Natural killer cell treated with Interleukin-12 subunit alpha and Interleukin-12 subunit beta and Interleukin-15 and Interleukin-18, amount 100 ng/mL, for 72 hours (primary cell): ENCODE measurements at regions not wholly inside any gene's neighbourhood (a gene's known extent, or its start where the extent isn't known, plus 50 kb on each side); places are given as distances from the start of the nearest gene placed in this dataset.
"Not testable (repeated sequence)": the region's sequence is repeated elsewhere in the genome, so short reads cannot be mapped to it uniquely, and the experiment has no call there.

Experiments used
- ATAC-seq, 2 donors: fragments of 150-1000 bp; cut with Tn5 transposase in 1 of 2; sonication (Bioruptor Pico), chemical (Tn5 transposase) in 1 of 2; 2 replicates each; pipeline ENCODE4 v1.10.0; 2021
- DNase-seq: peaks from one replicate; pipeline ENCODE4 v3.0.0; 2022; ENCODE audit warnings: low spot score
- H3K27ac Mint-ChIP-seq, 2 donors: 1 replicate in 1 of 2; 2 replicates in 1 of 2; pipeline ENCODE4 v1.8.0; 2022; ENCODE audit warnings: mixed read lengths in 2 of 2, mild to moderate bottlenecking in 1 of 2, moderate library complexity in 1 of 2
- H3K27me3 Mint-ChIP-seq, 2 donors: 1 replicate in 1 of 2; 2 replicates in 1 of 2; pipeline ENCODE4 v1.8.0; 2022; ENCODE audit warnings: mixed read lengths in 2 of 2
- H3K36me3 Mint-ChIP-seq: one replicate; pipeline ENCODE4 v1.8.0; 2022; ENCODE audit warnings: mixed read lengths
- H3K4me1 Mint-ChIP-seq, 2 donors: 1 replicate in 1 of 2; 2 replicates in 1 of 2; pipeline ENCODE4 v1.8.0; 2022; ENCODE audit warnings: low read depth in 2 of 2, mixed read lengths in 2 of 2, mild to moderate bottlenecking in 1 of 2
- H3K4me3 Mint-ChIP-seq: one replicate; pipeline ENCODE4 v1.8.0; 2022; ENCODE audit warnings: mixed read lengths
- H3K9me3 Mint-ChIP-seq: 2 replicates; pipeline ENCODE4 v1.8.0; 2022; ENCODE audit warnings: mixed read lengths

DNA sequence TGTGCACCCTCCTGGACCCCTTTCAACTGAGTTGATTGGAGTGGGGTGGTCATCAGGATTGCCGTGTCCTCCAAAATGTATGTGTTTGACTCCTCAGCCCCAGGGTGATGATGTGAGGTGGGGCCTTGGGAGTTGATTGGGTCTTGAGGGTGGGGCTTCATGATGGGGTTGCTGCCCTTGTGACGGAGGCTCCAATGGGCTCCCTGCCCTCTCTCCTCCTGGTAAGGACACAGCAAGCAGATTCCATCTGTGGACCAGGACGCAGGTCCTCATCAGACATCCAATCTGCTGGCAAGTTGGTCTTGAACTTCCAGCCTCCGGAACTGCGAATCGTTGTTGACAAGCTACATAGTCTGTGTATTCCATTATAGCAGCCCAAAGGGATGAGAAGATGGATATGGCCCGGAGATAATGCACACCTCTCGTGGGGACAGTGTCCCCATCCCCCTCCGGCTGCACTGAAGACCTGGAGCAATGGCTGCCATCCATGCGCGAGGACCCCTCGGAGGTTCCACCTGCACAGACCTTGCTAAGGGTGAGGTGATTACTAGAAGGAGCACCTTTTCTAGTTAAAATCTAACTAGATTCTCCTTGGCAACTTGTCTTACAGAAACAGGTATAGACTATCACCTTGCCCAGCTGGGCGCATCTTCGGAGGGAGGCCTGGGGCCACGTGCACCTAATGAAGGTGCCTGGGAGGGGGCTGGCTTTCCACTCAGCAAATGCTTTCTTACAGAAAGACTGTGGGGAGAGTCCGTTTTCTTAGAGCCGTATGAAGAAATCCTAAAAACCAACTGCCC lies 75.7 kb upstream of the IRX4 start:
- no peak overlapping the region for H3K27ac Mint-ChIP-seq
- ATAC-seq (no peak), DNase-seq (no peak)
- H3K27me3 Mint-ChIP-seq = peaks cover 3 to 13% of the 10 kb centered on the region in 2 donors
- H3K4me1 Mint-ChIP-seq = peaks cover 2 to 14% of the 10 kb centered on the region in 2 donors
- no peak overlapping the region for H3K4me3 Mint-ChIP-seq
- no peaks in the 10 kb centered on the region for H3K36me3 Mint-ChIP-seq
- H3K9me3 Mint-ChIP-seq = no peaks in the 10 kb centered on the region

DNA sequence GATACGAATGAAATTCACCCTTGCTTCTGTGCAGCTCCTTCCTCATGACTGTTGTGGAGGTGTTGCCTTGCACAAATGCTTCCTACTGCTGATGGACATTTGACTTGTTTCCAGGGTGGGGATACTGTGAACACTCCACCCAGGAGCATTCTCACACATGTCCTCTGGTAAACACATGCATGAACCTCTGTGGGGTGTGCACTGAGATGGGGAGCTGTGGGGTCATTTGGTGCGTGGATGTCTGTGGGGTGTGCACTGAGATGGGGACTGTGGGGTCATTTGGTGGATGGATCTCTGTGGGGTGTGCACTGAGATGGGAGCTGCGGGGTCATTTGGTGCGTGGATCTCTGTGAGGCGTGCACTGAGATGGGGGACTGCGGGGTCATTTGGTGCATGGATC lies 72.9 kb upstream of the IRX4 start:
- Mint-ChIP-seq H3K27me3 (peaks cover 15 to 16% of the 10 kb centered on the region in 2 donors), H3K36me3 (no peaks in the 10 kb centered on the region), H3K4me3 (no peak overlapping the region), H3K4me1 (no peaks in the 10 kb centered on the region), H3K27ac (no peak overlapping the region), H3K9me3 (no peaks in the 10 kb centered on the region)
- DNase-seq (no peak), ATAC-seq (no peak)

DNA sequence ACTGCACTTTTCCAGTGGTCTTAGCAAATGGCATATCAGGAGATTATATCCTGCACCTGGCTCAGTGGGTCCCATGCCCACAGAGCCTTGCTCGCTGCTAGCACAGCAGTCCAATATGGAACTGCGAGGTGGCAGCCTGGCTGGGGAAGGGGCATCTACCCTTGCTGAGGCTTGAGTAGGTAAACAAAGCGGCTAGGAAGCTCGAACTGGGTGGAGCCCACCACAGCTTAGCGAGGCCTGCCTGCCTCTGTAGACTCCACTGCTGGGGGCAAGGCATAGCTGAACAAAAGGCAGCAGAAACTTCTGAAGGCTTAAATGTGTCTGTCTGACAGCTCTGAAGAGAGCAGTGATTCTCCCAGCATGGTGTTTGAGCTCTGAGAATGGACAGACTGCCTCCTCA lies 71.0 kb upstream of the IRX4 start:
- not testable (repeated sequence) for H3K9me3 Mint-ChIP-seq, H3K4me3 Mint-ChIP-seq, ATAC-seq, H3K27ac Mint-ChIP-seq, H3K36me3 Mint-ChIP-seq, DNase-seq, H3K4me1 Mint-ChIP-seq
- peaks cover 15 to 16% of the 10 kb centered on the region in 2 donors for H3K27me3 Mint-ChIP-seq

DNA sequence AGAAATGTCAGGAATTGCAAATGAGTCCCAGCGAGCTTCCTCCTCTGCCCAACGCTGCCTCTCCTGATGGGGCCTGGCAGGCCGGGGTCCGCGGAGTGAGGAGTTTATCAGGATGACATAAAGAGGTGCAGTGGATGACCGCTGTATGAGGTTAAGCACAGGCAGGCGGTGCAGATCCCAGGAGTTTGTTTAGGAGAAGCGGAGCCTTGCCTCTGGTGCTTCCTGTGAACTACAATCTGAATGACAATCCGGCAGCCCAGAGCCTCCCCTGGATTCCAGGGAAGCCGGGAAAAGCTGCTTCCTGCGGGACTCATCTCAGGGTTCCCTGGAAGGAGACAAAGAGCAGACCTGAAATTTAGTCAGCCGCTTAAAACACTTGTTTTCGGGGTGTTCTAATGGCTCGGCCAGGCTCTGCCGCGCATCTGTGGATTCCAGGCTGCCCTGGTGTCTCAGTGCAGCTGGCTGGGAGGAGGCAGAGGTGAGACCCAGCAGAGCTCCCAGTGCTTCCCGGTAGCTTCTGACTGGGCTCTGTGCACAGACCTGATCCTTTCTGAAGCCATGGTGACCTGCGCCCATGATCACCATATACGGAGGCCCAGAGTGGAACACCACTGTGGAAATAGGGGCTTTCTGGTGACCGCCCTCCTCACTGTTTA lies 69.8 kb upstream of the IRX4 start:
- no peak for DNase-seq
- H3K27me3 Mint-ChIP-seq = peaks cover 15 to 16% of the 10 kb centered on the region in 2 donors

DNA sequence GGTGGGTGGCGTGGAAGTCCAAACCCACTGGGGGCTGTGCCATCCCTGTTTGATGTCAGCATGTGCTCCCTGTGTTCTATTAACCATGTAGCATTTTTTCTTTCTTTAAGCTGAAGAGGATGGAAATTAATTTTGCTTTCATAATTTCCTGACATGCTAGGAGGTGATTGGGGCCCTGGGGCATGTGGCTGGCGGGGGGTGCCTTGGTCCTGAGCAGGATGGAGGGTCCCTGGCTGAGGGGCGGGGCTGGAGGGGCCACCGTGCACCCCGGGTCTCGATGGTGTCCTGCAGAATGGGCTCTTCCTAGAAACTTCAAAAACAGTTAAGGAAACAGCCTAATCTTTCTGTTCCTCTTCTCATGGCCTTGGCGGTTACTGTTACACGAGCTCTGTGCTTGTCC lies 69.3 kb upstream of the IRX4 start:
- no peak overlapping the region for H3K27ac Mint-ChIP-seq
- peaks cover 16 to 20% of the 10 kb centered on the region in 2 donors for H3K27me3 Mint-ChIP-seq
- no peaks in the 10 kb centered on the region for H3K4me1 Mint-ChIP-seq
- DNase-seq (no peak), ATAC-seq (no peak)
- H3K36me3 Mint-ChIP-seq = no peaks in the 10 kb centered on the region
- no peak overlapping the region for H3K4me3 Mint-ChIP-seq
- no peaks in the 10 kb centered on the region for H3K9me3 Mint-ChIP-seq

More for the DNA sequence above, 69.8 kb upstream of the IRX4 start:
- Mint-ChIP-seq H3K36me3 (no peaks in the 10 kb centered on the region), H3K27ac (no peak overlapping the region), H3K4me3 (no peak overlapping the region), H3K4me1 (no peaks in the 10 kb centered on the region), H3K9me3 (no peaks in the 10 kb centered on the region)
- no peak for ATAC-seq

DNA sequence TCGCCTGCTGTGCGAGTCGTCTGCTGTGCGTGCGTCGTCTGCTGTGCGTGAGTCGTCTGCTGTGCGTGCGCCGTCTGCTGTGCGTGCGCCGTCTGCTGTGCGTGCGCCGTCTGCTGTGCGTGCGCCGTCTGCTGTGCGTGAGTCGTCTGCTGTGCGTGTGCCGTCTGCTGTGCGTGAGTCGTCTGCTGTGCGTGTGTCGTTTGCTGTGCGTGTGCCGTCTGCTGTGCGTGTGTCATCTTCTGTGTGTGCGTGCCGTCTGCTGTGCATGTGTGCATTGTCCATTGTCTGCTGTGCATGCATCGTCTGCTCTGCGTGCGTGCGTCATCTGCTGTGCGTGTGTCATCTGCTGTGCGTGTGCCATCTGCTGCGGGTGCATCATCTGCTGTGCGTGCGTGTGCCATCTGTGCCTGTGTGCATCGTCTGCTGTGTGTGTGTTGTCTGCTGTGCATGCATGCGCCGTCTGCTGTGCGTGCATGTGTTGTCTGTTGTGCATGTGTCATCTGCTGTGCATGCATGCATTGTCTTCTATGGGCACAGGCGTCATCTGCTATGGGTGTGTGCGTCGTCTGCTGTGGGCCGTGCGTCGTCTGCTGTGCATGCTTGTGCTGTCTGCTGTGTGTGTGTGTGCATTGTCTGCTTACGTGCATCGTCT lies 68.6 kb upstream of the IRX4 start:
- Mint-ChIP-seq H3K27ac (no peak overlapping the region), H3K27me3 (peaks cover 16 to 24% of the 10 kb centered on the region in 2 donors), H3K36me3 (no peaks in the 10 kb centered on the region), H3K4me1 (no peaks in the 10 kb centered on the region), H3K4me3 (no peak overlapping the region), H3K9me3 (no peaks in the 10 kb centered on the region)
- DNase-seq (no peak), ATAC-seq (no peak)

DNA sequence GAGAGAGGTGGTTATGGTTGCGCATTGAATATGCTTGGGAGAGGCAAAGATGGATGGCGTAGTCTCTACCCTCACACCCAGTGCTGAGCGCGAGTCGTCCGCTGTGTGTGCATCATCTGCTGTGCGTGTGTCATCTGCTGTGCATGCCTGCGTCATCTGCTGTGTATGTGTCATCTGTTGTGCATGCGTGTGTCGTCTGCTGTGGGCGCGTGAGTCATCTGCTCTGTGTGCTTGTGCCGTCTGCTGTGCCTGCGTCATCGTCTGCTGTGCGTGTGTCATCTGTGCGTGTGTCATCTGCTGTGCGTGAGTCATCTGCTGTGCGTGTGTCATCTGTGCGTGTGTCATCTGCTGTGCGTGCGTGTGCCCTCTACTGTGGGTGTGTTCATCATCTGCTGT lies 68.0 kb upstream of the IRX4 start:
- peaks cover 16 to 24% of the 10 kb centered on the region in 2 donors for H3K27me3 Mint-ChIP-seq
- H3K4me1 Mint-ChIP-seq = no peaks in the 10 kb centered on the region

DNA sequence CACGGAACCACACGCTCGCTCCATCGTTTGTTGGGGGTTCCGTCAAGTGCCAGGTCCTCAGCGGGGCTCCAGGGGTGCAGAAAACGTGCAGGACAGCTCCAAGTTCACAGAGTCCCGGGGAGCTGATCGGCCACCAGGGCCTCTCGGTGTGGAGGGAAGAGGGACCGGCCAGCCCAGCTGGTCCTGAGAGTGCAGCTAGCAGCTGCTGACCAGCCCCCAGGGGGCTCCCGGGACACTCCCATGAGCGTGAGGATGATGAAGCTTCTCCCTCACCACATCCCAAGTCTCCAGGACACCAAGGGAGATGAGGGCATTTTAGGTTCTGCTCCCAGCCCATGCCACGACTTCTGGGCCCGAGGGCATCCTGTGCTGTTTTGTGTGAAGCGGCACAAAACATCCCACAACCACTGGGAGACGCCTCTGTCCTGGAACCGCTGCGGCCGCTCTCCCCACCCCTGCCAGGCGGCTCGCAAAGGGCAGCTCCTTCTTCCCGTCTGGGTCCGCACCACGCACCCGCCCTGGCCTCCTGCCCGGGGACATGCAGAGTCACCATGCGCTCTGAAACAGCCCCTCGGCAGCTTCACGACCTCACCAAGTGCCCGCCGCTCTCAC lies 67.5 kb upstream of the IRX4 start:
- H3K27me3 Mint-ChIP-seq = peaks cover 16 to 24% of the 10 kb centered on the region in 2 donors
- H3K27ac Mint-ChIP-seq = no peak overlapping the region
- H3K36me3 Mint-ChIP-seq = no peaks in the 10 kb centered on the region
- no peaks in the 10 kb centered on the region for H3K9me3 Mint-ChIP-seq
- H3K4me3 Mint-ChIP-seq = no peak overlapping the region
- H3K4me1 Mint-ChIP-seq = no peaks in the 10 kb centered on the region
- no peak for DNase-seq
- ATAC-seq = no peak

More for the DNA sequence above, 68.0 kb upstream of the IRX4 start:
- no peak overlapping the region for H3K4me3 Mint-ChIP-seq
- H3K36me3 Mint-ChIP-seq = no peaks in the 10 kb centered on the region
- H3K27ac Mint-ChIP-seq = no peak overlapping the region
- no peaks in the 10 kb centered on the region for H3K9me3 Mint-ChIP-seq
- no peak for ATAC-seq
- DNase-seq = no peak

DNA sequence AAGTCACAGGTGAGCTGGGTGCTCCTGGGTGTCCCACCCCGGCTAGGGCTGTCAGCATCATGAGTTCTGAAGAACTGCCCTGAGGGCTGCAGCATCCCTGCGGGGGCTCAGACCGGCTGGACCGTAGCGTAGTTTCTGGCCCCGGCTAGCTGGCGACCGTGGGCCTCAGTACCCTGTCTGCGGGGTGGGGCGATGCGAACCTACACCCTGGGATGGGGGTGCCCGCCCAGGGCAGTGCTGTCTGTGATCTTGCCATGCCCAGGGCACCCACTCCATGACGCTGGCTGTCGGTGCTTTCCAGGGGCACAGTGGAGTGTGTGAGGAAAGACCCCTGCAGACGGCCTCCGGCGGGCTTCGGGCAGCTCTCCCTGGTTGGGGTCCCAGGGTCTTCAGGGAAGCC lies 66.5 kb upstream of the IRX4 start:
- H3K4me1 Mint-ChIP-seq = no peaks in the 10 kb centered on the region
- H3K4me3 Mint-ChIP-seq = no peak overlapping the region
- ATAC-seq (no peak), DNase-seq (no peak)
- H3K36me3 Mint-ChIP-seq = no peaks in the 10 kb centered on the region
- H3K9me3 Mint-ChIP-seq = no peaks in the 10 kb centered on the region
- peaks cover 17 to 29% of the 10 kb centered on the region in 2 donors for H3K27me3 Mint-ChIP-seq
- H3K27ac Mint-ChIP-seq = no peak overlapping the region

DNA sequence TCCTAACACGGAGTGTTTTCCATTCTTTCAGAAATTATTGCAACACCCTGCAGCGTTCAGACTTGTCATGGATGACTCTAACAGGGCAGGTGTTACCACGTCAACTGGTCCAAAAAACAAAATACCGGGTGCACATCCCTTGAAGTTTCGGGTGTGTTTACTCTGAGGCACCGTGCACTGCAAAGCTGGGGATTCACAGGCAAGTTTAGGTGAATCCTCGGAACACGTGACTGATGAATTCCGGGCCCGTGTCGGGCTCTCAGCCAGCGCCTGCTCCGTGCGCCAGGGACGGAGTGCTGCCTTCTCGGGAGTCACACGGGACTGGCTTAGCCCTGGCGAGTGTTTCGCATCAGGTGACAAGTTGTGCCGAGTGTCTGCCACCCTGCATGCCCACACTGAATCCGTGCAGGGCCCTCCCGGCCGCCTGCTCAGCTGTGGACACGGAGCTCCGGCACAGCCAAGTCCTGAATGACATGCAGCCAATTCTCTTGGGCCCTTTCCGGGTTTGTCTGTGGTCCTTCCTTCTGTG lies 66.0 kb upstream of the IRX4 start:
- Mint-ChIP-seq H3K27me3 (peaks cover 21 to 34% of the 10 kb centered on the region in 2 donors), H3K4me1 (no peaks in the 10 kb centered on the region), H3K9me3 (no peaks in the 10 kb centered on the region), H3K4me3 (no peak overlapping the region), H3K27ac (no peak overlapping the region), H3K36me3 (no peaks in the 10 kb centered on the region)
- ATAC-seq (no peak), DNase-seq (no peak)

DNA sequence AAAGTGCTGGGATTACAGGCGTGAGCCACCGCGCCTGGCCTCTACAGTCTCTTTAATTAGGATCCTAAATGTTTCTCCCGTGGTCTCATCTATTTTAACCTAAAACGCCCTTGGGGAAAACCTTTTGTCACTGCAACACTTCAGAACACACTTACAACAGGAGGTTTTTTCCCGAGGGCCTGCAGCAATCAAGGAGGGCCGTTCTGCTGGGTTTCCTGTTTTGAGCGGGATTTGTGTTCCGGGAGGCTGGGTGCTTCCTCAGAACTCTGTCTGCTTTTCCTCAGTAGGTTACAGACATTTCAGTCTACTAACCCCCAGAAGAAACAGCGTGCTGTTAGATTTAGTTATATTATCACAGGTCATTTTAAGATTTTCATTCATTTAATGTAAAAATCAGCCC lies 65.4 kb upstream of the IRX4 start:
- no peak overlapping the region for H3K27ac Mint-ChIP-seq
- no peaks in the 10 kb centered on the region for H3K36me3 Mint-ChIP-seq
- H3K4me1 Mint-ChIP-seq = no peaks in the 10 kb centered on the region
- H3K27me3 Mint-ChIP-seq = peaks cover 19 to 40% of the 10 kb centered on the region in 2 donors
- ATAC-seq (no peak), DNase-seq (no peak)
- no peaks in the 10 kb centered on the region for H3K9me3 Mint-ChIP-seq
- no peak overlapping the region for H3K4me3 Mint-ChIP-seq

DNA sequence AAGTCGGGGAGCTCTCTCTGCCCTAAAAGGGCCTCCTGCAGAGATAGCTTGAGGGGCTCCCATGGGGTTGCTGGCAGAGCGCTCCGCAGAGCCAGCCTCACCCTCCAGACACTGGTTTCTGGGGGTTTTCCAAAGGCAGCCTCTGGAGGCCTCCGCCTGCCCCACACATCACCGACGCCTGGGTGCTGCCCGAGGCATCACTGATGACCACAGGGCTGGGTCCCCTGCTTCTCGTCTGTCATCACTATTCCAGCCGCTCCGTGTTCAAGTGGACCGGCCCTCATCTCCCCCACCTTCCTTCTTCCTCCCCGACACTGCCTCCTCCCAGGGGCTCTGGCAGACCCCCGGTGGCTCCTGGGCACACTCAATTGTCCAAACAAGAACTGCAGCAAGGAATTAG lies 64.1 kb upstream of the IRX4 start:
- H3K27me3 Mint-ChIP-seq = peaks cover 16 to 41% of the 10 kb centered on the region in 2 donors
- H3K27ac Mint-ChIP-seq = no peak overlapping the region
- H3K4me3 Mint-ChIP-seq = no peak overlapping the region
- no peak for DNase-seq
- H3K9me3 Mint-ChIP-seq = no peaks in the 10 kb centered on the region
- no peak for ATAC-seq
- no peaks in the 10 kb centered on the region for H3K4me1 Mint-ChIP-seq
- H3K36me3 Mint-ChIP-seq = no peaks in the 10 kb centered on the region

DNA sequence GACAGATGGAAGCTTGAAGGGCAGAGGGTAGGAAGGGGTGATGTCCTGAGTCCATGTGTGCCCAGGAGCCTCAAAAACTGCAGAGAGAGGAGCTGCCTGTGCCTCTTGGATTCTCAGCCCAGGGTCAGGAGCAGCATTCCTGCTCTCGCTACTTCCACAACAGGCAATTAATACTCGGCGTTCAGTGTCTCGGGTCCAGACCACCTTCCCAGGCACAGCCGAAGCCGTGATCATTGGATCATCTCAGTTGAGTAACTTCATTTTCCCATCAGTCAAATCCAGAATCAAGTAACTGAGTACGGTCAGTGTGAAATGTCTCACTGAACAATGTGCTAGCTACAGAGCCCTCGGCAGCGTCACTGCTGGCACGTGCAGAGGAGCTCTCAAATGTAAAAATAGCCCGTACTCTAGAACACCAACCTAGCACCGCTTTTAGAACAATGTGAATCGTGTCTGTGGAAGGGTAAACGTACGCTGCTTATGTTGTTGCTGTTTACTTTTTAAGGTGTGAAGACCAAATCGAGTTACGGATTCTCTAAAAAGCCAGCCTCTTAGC lies 63.5 kb upstream of the IRX4 start:
- Mint-ChIP-seq H3K36me3 (no peaks in the 10 kb centered on the region), H3K9me3 (no peaks in the 10 kb centered on the region), H3K27ac (no peak overlapping the region), H3K4me3 (no peak overlapping the region), H3K27me3 (peaks cover 11 to 35% of the 10 kb centered on the region in 2 donors), H3K4me1 (no peaks in the 10 kb centered on the region)
- ATAC-seq (no peak), DNase-seq (no peak)
